Sigmoid colon (tissue), 6 donors: ENCODE measurements at regions not wholly inside any gene's neighbourhood (a gene's known extent, or its start where the extent isn't known, plus 50 kb on each side); places are given as distances from the start of the nearest gene placed in this dataset.
A peak's percentile ranks its signal among the peaks of the same experiment; 100 is the strongest.

ENCODE experiments used
- DNase-seq: peaks from one replicate; pipeline ENCODE4 v3.0.0-alpha.2; 2019
- H3K27ac ChIP-seq, 4 donors: fragments of 200-600 bp; sonication (generic); one replicate each; pipeline ENCODE4 v1.5.1; 2016 to 2019; ENCODE audit warnings: mild to moderate bottlenecking in 1 of 4
- H3K27me3 ChIP-seq, 3 donors: fragments of 200-600 bp; sonication (generic); one replicate each; pipeline ENCODE4 v1.5.1; 2019; ENCODE audit warnings: mild to moderate bottlenecking in 1 of 3
- H3K36me3 ChIP-seq, 4 donors: fragments of 200-600 bp; sonication (generic); one replicate each; pipeline ENCODE4 v1.5.1; 2016 to 2019
- H3K4me1 ChIP-seq, 4 donors: fragments of 200-600 bp; sonication (generic); one replicate each; pipeline ENCODE4 v1.5.1; 2017 to 2019
- H3K4me3 ChIP-seq, 4 donors: fragments of 200-600 bp; sonication (generic); one replicate each; pipeline ENCODE4 v1.5.1; 2017 to 2019; ENCODE audit warnings: mild to moderate bottlenecking in 2 of 4, moderate library complexity in 1 of 4
- H3K9me3 ChIP-seq, 4 donors: fragments of 200-600 bp in 3 of 4; sonication (generic) in 3 of 4; one replicate each; pipeline versions ENCODE4 v1.5.1 to v1.6.1; 2013 to 2019
- CTCF ChIP-seq, 4 experiments: fragments of 450-650 bp in 3 of 4; fragments of 200-600 bp in 1 of 4; IDR thresholded peaks; one replicate each; pipeline ENCODE4 v1.5.1; 2016 to 2019; ENCODE audit warnings: antibody characterized with exemption in 4 of 4, mild to moderate bottlenecking in 3 of 4, moderate library complexity in 2 of 4
- EP300 ChIP-seq, 4 donors: sonication (generic); formaldehyde crosslinking; IDR thresholded peaks; one replicate each; pipeline ENCODE4 v1.6.1; 2017; ENCODE audit warnings: antibody characterized with exemption in 4 of 4
- POLR2A ChIP-seq, 2 donors: fragments of 450-650 bp; IDR thresholded peaks; one replicate each; pipeline ENCODE4 v1.6.1; 2016; ENCODE audit warnings: antibody characterized with exemption in 2 of 2, mild to moderate bottlenecking in 2 of 2, moderate library complexity in 2 of 2
- POLR2AphosphoS5 ChIP-seq, 4 donors: sonication (generic); formaldehyde crosslinking; IDR thresholded peaks; one replicate each; pipeline ENCODE4 v1.6.1; 2017; ENCODE audit warnings: antibody characterized with exemption in 4 of 4
- WGBS, 2 donors: extraction: QIAGEN DNeasy Blood & Tissue Kit; methylation state at CpG; one replicate each; pipeline ENCODE4 v1.1.7; 2013; 5-methylcytosine and 5-hydroxymethylcytosine counted together
- intact Hi-C: fragments of 100-400 bp; cut with DNase I; formaldehyde crosslinking; loops from one replicate; pipeline ENCODE4 v1.15.1; 2023
- donor health status: healthy with polysubstance abuse.
- donor health status: healthy.

- H3K36me3 ChIP-seq, result no peaks in the 10 kb centered on the region
- H3K27me3 ChIP-seq, result no peaks in the 10 kb centered on the region
- H3K9me3 ChIP-seq, result no peaks in the 10 kb centered on the region
- intact Hi-C loops, result no loop called here
- no peak for DNase-seq
- no peak overlapping the region for H3K4me3 ChIP-seq
- no peak overlapping the region for H3K27ac ChIP-seq
- WGBS, 2 donors, result 88 to 97% methylated on average over 1 of the region's 1 CpG
- TF ChIP-seq EP300 (IDR thresholded peaks at IDR 0.05) (no peak), CTCF (IDR thresholded peaks at IDR 0.05) (no peak), POLR2AphosphoS5 (IDR thresholded peaks at IDR 0.05) (no peak), POLR2A (IDR thresholded peaks at IDR 0.05) (no peak)
- no peaks in the 10 kb centered on the region for H3K4me1 ChIP-seq
Observed at GRCh38 chr2:172326211-172326509, 101.2 kb upstream of the ITGA6 start.

DNA sequence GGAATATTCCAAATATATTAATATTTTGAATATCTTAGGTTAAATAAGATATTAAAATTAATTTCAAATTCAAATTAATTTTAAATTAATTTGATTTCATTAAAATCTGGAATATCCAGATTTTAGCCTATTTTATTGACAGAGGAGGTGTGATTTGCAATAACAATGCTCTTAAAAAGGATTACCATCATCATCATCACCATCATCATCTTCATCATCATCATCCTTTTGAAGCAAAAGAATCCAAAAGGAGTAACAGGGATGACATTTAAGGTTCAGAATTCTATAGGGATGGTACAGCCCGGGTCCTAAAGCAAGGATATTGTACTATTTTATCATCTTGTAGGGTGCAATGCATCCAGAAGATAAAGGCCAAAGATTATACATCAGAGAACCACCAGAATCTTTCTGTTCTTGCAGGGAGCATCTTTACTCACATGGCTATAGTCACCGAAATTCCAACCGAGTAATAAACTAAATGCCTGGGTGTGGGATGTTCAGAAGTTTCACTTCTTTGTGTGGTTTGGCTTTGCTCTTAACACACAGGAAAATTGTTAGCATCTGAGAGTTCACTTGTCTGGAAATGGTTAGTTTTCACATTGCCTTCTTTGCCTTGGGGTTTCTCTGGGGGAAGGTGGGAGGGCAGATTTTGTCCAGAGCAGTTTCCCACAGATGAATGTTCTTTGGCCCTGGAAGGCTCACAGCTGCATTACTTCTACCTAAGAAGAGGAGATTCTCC lies 99.1 kb upstream of the ITGA6 start:
- no peaks in the 10 kb centered on the region for H3K4me1 ChIP-seq
- H3K4me3 ChIP-seq, result no peak overlapping the region
- 38 to 82% methylated on average over 3 of the region's 3 CpGs for WGBS, 2 donors
- H3K27me3 ChIP-seq, result no peaks in the 10 kb centered on the region
- no peaks in the 10 kb centered on the region for H3K36me3 ChIP-seq
- DNase-seq, result no peak
- intact Hi-C loops, result no loop called here
- no peaks in the 10 kb centered on the region for H3K9me3 ChIP-seq
- no peak overlapping the region for H3K27ac ChIP-seq
- no peak for TF ChIP-seq EP300 (IDR thresholded peaks at IDR 0.05)
- TF ChIP-seq POLR2A (IDR thresholded peaks at IDR 0.05), result no peak

- H3K36me3 ChIP-seq, result no peaks in the 10 kb centered on the region
- TF ChIP-seq POLR2AphosphoS5 (IDR thresholded peaks at IDR 0.05) (no peak), POLR2A (IDR thresholded peaks at IDR 0.05) (no peak), CTCF (IDR thresholded peaks at IDR 0.05) (no peak), EP300 (IDR thresholded peaks at IDR 0.05) (no peak)
- 20 to 69% methylated on average over 2 of the region's 2 CpGs for WGBS, 2 donors
- H3K4me3 ChIP-seq, result no peak overlapping the region
- no peak for DNase-seq
- H3K9me3 ChIP-seq, result no peaks in the 10 kb centered on the region
- no peaks in the 10 kb centered on the region for H3K4me1 ChIP-seq
- peak overlapping the region in 1 of 4 donors; percentile 20 for H3K27ac ChIP-seq
- H3K27me3 ChIP-seq, result no peaks in the 10 kb centered on the region
- intact Hi-C loops, result no loop called here
Observed at GRCh38 chr2:172329416-172329773, 98.0 kb upstream of the ITGA6 start.

DNA sequence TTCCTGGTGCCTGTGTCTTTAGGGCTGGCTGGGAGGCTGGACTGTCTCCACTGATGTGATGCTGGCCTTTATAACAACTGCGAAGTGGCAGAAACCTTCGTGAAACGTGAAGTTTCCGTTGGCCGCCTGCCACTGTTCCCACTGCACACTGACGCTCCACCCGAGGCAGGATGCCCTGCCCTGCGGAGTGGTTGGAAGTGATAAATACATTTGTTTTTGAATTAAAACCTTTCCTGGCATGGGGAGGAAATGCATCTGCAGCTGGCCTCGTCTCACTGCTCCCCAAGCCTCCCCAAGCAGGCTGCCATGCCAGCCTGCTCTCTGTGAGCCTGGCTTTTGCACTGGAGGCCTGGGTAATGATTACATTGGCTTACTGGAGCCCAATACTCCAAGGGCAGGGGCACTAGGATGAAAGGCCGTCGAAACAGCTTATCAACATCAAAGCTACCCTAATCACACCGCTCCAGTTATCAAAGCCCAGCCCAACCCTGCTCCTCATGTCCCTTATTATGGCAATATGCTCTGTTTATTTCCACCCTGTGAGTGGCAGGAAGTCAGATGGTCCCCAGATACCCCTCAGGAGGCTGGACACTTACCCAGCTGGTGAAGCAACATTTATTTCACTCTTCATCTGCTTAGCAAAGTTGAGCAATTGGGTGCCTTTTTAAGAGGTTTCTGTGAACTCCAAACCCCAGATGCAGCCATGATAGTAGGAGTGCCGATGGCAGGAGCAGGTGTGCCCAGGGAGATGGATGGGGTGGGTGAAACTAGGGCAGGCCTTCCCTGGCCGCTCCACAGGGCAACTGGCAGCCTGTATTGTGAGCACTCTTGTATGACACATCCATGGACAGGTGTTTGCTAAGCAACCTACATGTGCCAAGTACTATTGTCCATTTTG lies 97.4 kb upstream of the ITGA6 start:
- Histone ChIP-seq H3K36me3 (no peaks in the 10 kb centered on the region), H3K9me3 (no peaks in the 10 kb centered on the region), H3K27ac (peak overlapping the region in 1 of 4 donors; percentile 46), H3K27me3 (no peaks in the 10 kb centered on the region), H3K4me1 (no peaks in the 10 kb centered on the region), H3K4me3 (no peak overlapping the region)
- TF ChIP-seq EP300 (IDR thresholded peaks at IDR 0.05) (no peak), CTCF (IDR thresholded peaks at IDR 0.05) (no peak), POLR2AphosphoS5 (IDR thresholded peaks at IDR 0.05) (peak in 2 of 4 donors; percentile 10 to 30), POLR2A (IDR thresholded peaks at IDR 0.05) (no peak)
- peak; percentile 68 for DNase-seq
- intact Hi-C loops, result no loop called here
- WGBS, 2 donors, result 8 to 39% methylated on average over 14 of the region's 14 CpGs

DNA sequence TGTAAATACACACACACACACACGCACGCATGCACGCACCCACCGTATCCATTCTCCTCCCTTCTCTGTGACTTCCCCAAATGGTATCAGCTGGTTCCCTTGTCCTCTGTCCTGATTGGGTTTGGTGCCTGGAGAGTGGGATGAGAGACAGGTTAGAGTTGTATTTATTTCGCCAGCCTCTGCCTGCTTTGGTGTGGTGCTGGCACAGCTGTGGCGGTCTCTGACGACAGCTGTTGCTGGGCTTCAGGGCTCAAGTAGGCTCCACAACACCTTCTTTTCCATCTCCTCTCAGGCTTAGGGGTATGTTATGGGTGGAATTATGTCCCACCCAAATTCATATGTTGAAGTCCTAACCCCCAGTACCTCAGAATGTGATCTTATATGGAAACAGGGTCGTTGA lies 94.9 kb upstream of the ITGA6 start:
- Histone ChIP-seq H3K27me3 (no peaks in the 10 kb centered on the region), H3K4me1 (no peaks in the 10 kb centered on the region), H3K27ac (no peak overlapping the region), H3K36me3 (no peaks in the 10 kb centered on the region), H3K9me3 (no peaks in the 10 kb centered on the region), H3K4me3 (no peak overlapping the region)
- intact Hi-C loops, result no loop called here
- 73 to 75% methylated on average over 8 of the region's 8 CpGs for WGBS, 2 donors
- no peak for DNase-seq
- no peak for TF ChIP-seq POLR2AphosphoS5 (IDR thresholded peaks at IDR 0.05)
